ENCODE measurements at regions not wholly inside any gene's neighbourhood (a gene's known extent, or its start where the extent isn't known, plus 50 kb on each side); places are given as distances from the start of the nearest gene placed in this dataset.
"Not testable (repeated sequence)": the region's sequence is repeated elsewhere in the genome, so short reads cannot be mapped to it uniquely, and the experiment has no call there.

DNA sequence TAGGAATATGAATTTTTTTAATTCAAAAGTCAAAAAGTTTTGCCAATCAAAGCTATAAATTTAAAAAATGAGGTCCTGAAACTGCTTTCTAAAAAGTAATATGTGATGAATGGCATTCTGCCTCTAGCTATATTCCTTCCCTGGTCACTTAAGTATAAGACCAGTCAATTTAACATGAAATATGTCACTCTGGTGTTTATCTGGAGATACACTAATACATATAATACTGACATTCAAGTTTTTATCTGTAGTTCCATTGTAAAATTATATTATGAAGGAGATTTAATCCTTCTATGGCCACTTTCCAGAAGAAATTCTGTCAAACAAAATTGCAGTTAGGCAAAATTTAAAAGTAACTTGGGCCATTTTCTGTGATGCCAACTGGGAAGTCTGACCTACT lies 236.8 kb downstream of the CNTN3 start:
- H3K27ac ChIP-seq (ENCODE audit: low read depth, low read length): no peak overlapping the region
- no peak for TF ChIP-seq EZH2phosphoT487 (IDR thresholded peaks at IDR 0.05; ENCODE audit: borderline replicate concordance, low read length)
- TF ChIP-seq, protein P1, sequence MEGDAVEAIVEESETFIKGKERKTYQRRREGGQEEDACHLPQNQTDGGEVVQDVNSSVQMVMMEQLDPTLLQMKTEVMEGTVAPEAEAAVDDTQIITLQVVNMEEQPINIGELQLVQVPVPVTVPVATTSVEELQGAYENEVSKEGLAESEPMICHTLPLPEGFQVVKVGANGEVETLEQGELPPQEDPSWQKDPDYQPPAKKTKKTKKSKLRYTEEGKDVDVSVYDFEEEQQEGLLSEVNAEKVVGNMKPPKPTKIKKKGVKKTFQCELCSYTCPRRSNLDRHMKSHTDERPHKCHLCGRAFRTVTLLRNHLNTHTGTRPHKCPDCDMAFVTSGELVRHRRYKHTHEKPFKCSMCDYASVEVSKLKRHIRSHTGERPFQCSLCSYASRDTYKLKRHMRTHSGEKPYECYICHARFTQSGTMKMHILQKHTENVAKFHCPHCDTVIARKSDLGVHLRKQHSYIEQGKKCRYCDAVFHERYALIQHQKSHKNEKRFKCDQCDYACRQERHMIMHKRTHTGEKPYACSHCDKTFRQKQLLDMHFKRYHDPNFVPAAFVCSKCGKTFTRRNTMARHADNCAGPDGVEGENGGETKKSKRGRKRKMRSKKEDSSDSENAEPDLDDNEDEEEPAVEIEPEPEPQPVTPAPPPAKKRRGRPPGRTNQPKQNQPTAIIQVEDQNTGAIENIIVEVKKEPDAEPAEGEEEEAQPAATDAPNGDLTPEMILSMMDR (IDR thresholded peaks at IDR 0.05; ENCODE audit: low read depth, low read length, poor library complexity, severe bottlenecking): no peak
- H4K20me1 ChIP-seq (ENCODE audit: control insufficient read depth, insufficient read depth, low read depth, low read length): no peaks in the 10 kb centered on the region

GRCh38 chr3:74376323-74376722 lies 238.1 kb downstream of the CNTN3 start:
- H4K20me1 ChIP-seq (ENCODE audit: control insufficient read depth, insufficient read depth, low read depth, low read length); H3K9me3 ChIP-seq (ENCODE audit: control insufficient read depth, insufficient read depth, low read length): not testable (repeated sequence)

More for the DNA sequence above, 236.8 kb downstream of the CNTN3 start:
- H3F3A ChIP-seq (ENCODE audit: control insufficient read depth, insufficient read depth): no peaks in the 10 kb centered on the region
- no peak overlapping the region for H3K4me2 ChIP-seq (ENCODE audit: low read length)
- H3K4me1 ChIP-seq (ENCODE audit: control insufficient read depth, low read length): no peaks in the 10 kb centered on the region
- no peak overlapping the region for H3K4me3 ChIP-seq (ENCODE audit: low read length)
- no peaks in the 10 kb centered on the region for H3K27me3 ChIP-seq (ENCODE audit: control insufficient read depth, low read length)
- H3K9me2 ChIP-seq (replicated peaks; ENCODE audit: control insufficient read depth, low read length): no peaks in the 10 kb centered on the region
- H3K36me3 ChIP-seq (ENCODE audit: control insufficient read depth, low read length): no peaks in the 10 kb centered on the region
- H3K79me2 ChIP-seq (ENCODE audit: control insufficient read depth, low read length): no peaks in the 10 kb centered on the region
- no peaks in the 10 kb centered on the region for H3K9me3 ChIP-seq (ENCODE audit: control insufficient read depth, insufficient read depth, low read length)

GRCh38 chr3:74375653-74376052 lies 238.8 kb downstream of the CNTN3 start:
- H3F3A ChIP-seq (ENCODE audit: control insufficient read depth, insufficient read depth): no peaks in the 10 kb centered on the region
- no peak for TF ChIP-seq EZH2phosphoT487 (IDR thresholded peaks at IDR 0.05; ENCODE audit: borderline replicate concordance, low read length)
- TF ChIP-seq, protein P1 (IDR thresholded peaks at IDR 0.05; ENCODE audit: low read depth, low read length, poor library complexity, severe bottlenecking): no peak
- H3K36me3 ChIP-seq (ENCODE audit: control insufficient read depth, low read length): no peaks in the 10 kb centered on the region
- no peaks in the 10 kb centered on the region for H3K9me2 ChIP-seq (replicated peaks; ENCODE audit: control insufficient read depth, low read length)
- no peaks in the 10 kb centered on the region for H3K4me1 ChIP-seq (ENCODE audit: control insufficient read depth, low read length)
- H3K4me3 ChIP-seq (ENCODE audit: low read length): no peak overlapping the region
- no peaks in the 10 kb centered on the region for H3K9me3 ChIP-seq (ENCODE audit: control insufficient read depth, insufficient read depth, low read length)
- H3K4me2 ChIP-seq (ENCODE audit: low read length): no peak overlapping the region
- no peak overlapping the region for H3K27ac ChIP-seq (ENCODE audit: low read depth, low read length)
- H4K20me1 ChIP-seq (ENCODE audit: control insufficient read depth, insufficient read depth, low read depth, low read length): no peaks in the 10 kb centered on the region
- no peaks in the 10 kb centered on the region for H3K27me3 ChIP-seq (ENCODE audit: control insufficient read depth, low read length)
- no peaks in the 10 kb centered on the region for H3K79me2 ChIP-seq (ENCODE audit: control insufficient read depth, low read length)

More at GRCh38 chr3:74376323-74376722, 238.1 kb downstream of the CNTN3 start:
- H3K4me3 ChIP-seq (ENCODE audit: low read length); H3K4me2 ChIP-seq (ENCODE audit: low read length); H3K27me3 ChIP-seq (ENCODE audit: control insufficient read depth, low read length); H3F3A ChIP-seq (ENCODE audit: control insufficient read depth, insufficient read depth); H3K36me3 ChIP-seq (ENCODE audit: control insufficient read depth, low read length); H3K9me2 ChIP-seq (replicated peaks; ENCODE audit: control insufficient read depth, low read length); H3K4me1 ChIP-seq (ENCODE audit: control insufficient read depth, low read length); H3K27ac ChIP-seq (ENCODE audit: low read depth, low read length); H3K79me2 ChIP-seq (ENCODE audit: control insufficient read depth, low read length): not testable (repeated sequence)

- Histone ChIP-seq H3K79me2 (ENCODE audit: control insufficient read depth, low read length) (no peaks in the 10 kb centered on the region), H4K20me1 (ENCODE audit: control insufficient read depth, insufficient read depth, low read depth, low read length) (no peaks in the 10 kb centered on the region), H3K36me3 (ENCODE audit: control insufficient read depth, low read length) (no peaks in the 10 kb centered on the region), H3K4me1 (ENCODE audit: control insufficient read depth, low read length) (no peaks in the 10 kb centered on the region), H3K9me2 (replicated peaks; ENCODE audit: control insufficient read depth, low read length) (no peaks in the 10 kb centered on the region), H3K27me3 (ENCODE audit: control insufficient read depth, low read length) (no peaks in the 10 kb centered on the region), H3K9me3 (ENCODE audit: control insufficient read depth, insufficient read depth, low read length) (no peaks in the 10 kb centered on the region), H3K4me3 (ENCODE audit: low read length) (no peak overlapping the region), H3K27ac (ENCODE audit: low read depth, low read length) (no peak overlapping the region), H3F3A (ENCODE audit: control insufficient read depth, insufficient read depth) (no peaks in the 10 kb centered on the region), H3K4me2 (ENCODE audit: low read length) (no peak overlapping the region)
- TF ChIP-seq EZH2phosphoT487 (IDR thresholded peaks at IDR 0.05; ENCODE audit: borderline replicate concordance, low read length): no peak
- TF ChIP-seq, protein P1 (IDR thresholded peaks at IDR 0.05; ENCODE audit: low read depth, low read length, poor library complexity, severe bottlenecking): no peak
These were observed 241.7 kb downstream of the CNTN3 start for GRCh38 chr3:74372743-74373142.
